ENCODE measurements at regions not wholly inside any gene's neighbourhood (a gene's known extent, or its start where the extent isn't known, plus 50 kb on each side); places are given as distances from the start of the nearest gene placed in this dataset.
A peak's percentile ranks its signal among the peaks of the same experiment; 100 is the strongest.
"Not testable (repeated sequence)": the region's sequence is repeated elsewhere in the genome, so short reads cannot be mapped to it uniquely, and the experiment has no call there.

- no peak for DNase-seq (ENCODE audit: low spot score)
Measured at GRCh38 chr1:233722212-233722979, 108.5 kb downstream of the KCNK1 start.

DNA sequence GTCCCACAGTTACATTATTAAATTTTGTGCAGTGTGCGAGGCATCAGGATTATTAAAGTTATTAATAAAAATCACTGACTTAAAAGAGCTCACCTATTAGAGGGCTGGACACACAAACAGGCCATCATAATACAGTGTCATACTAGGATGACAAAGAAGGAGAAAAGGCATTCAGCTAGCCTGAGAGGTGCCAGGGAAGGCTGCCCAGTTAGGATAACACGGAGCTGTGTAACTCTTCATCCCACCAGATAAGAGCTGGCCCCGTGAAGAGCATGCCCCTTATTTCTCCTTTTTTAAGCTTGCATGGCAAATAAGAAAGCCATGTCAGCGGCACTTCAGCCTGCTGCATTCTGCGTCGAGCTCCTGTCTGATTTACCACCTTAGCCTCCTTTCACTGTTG, 109.5 kb downstream of the KCNK1 start:
- no peak for DNase-seq (ENCODE audit: low spot score)

- DNase-seq (ENCODE audit: low spot score): not testable (repeated sequence)
Measured at GRCh38 chr1:233724131-233724631, 110.3 kb downstream of the KCNK1 start.

- no peak for DNase-seq (ENCODE audit: low spot score)
Measured at GRCh38 chr1:233725423-233725822, 111.5 kb downstream of the KCNK1 start.

DNA sequence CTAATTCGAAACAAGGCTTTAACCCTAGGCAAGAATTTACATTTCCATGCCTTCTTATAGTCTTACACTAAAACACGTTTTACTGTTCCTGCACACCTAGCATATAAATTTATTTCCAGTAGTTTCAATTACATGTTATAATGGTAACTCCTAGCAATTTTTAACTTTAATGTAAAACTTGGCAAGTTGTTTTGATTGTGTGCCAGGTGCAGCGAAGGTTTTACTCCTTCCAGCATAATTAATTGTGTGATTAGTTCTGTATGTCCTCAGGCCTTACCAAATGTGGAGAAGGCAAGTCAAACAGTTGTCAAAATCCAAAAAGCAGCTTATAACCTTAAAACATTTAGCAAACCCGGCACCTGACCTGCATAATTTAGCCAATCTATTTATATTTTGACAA, 114.8 kb downstream of the KCNK1 start:
- no peak for DNase-seq (ENCODE audit: low spot score)

DNA sequence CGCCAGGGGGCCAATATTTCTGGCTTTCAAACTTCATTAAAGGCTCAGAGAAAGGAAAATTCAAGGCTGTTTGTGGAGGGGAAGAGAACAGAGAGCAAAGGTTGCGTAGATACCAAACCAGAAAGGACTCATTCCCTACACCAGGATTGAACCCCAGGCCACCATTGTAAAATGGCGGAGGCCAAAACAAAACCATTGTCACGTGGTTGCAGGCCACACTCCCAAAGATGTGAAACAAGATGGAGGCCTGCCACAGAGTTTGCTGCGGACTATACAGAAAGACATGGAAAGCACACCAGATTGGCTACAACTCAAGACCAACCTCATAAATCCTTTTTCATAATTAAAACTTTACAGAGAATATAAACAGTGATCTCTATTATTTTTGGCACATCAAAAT, 116.5 kb downstream of the KCNK1 start:
- DNase-seq (ENCODE audit: low spot score): no peak

DNA sequence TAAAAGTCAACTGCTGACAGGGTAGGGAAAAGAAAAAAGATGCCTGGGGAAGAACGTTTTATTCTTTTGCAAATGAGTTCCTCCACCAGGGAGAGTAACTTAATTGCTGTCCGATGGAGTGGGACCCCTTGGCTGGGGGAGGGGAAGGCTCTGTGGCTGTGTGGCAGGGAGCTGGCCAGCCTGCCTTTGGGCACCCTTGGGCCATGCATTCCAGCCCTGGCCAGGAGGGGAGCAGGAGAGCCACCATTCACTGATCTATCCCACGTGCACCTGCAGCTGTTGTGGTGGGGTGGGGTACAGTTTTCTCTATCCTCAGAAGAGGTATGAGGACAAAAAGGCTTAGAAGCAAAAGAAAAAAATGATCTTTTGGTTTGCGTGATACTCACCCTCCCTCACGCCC, 116.9 kb downstream of the KCNK1 start:
- no peak for DNase-seq (ENCODE audit: low spot score)

- no peak for DNase-seq (ENCODE audit: low spot score)
Measured at GRCh38 chr1:233732206-233732605, 118.3 kb downstream of the KCNK1 start.

DNA sequence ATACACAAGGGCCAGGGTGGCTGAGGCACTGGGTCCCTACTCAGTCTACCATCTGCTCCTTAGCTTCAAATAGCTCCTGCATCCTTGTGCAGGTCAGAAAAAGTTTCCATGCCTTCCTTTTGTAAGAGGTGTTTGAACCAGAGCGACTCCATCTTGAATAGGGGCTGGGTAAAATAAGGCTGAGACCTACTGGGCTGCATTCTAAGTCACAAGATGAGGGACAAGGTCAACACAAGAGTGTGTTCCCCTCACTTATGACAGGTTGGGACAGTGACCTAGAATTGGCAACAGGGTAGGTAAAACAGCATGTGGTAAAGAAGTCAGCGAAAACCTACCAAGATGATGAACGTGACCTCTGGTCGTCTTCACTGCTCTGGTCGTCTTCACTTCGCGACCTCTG, 120.5 kb downstream of the KCNK1 start:
- DNase-seq (ENCODE audit: low spot score): no peak

- DNase-seq (ENCODE audit: low spot score): no peak
Measured at GRCh38 chr1:233735331-233735730, 121.4 kb downstream of the KCNK1 start.

DNA sequence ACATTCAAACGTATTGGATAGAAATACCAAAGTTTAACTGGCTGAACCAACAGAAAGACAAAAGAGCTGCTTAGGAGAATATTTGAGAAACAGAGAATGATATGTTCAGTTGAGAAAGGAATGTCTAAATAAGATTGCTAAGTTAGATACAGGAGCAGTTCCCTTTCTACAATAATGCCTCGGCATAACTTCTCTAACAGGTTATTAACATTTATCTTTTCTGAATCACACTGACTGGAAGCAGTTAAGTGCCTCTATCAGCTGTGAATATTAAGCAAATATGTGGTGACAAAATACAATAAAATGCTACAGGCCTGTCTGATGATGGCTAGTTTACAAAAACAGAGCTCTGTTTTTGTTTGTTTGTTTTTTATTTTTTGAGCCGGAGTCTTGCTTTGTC, 121.9 kb downstream of the KCNK1 start:
- no peak for DNase-seq (ENCODE audit: low spot score)

DNA sequence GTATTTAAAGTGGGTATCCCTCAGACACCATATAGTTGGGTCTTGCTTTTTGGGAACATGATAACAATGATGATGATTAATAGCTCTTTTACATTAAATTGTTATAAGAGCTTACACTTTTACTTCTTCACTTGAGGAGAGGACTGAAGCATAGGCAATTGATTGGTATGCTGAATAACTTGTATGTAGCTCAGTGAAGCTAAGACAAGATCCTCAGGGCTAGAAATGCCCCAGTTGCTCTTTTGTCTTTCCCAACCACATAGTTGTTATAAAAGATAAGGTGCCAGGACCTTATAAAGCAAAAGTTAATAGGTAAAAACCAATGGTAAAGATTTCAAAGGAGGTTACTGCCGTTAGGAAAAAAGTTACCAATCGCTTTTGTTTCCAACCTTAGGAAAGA, 123.4 kb downstream of the KCNK1 start:
- DNase-seq (ENCODE audit: low spot score): no peak

GRCh38 chr1:233738396-233738795, 124.5 kb downstream of the KCNK1 start:
- DNase-seq (ENCODE audit: low spot score): no peak

DNA sequence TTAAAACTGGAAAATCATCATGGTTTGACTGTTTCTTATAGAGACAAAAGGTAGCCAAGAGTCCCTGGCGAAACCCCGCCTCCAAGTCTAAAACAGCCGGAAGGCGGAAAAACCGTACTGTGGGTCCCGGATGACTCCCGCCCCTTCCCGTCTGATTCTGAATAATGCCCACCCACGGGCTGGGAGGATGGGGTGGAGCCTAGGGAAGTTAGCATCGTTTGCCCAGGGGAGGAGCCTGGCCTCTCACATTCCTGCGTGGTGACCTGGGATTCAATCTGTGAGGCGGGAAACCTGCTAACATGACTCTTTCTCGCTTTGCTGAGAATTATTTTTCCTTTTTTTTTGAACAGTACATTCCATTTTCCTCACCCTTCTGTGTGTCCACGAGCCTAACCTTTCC, 124.9 kb downstream of the KCNK1 start:
- no peak for DNase-seq (ENCODE audit: low spot score)

DNA sequence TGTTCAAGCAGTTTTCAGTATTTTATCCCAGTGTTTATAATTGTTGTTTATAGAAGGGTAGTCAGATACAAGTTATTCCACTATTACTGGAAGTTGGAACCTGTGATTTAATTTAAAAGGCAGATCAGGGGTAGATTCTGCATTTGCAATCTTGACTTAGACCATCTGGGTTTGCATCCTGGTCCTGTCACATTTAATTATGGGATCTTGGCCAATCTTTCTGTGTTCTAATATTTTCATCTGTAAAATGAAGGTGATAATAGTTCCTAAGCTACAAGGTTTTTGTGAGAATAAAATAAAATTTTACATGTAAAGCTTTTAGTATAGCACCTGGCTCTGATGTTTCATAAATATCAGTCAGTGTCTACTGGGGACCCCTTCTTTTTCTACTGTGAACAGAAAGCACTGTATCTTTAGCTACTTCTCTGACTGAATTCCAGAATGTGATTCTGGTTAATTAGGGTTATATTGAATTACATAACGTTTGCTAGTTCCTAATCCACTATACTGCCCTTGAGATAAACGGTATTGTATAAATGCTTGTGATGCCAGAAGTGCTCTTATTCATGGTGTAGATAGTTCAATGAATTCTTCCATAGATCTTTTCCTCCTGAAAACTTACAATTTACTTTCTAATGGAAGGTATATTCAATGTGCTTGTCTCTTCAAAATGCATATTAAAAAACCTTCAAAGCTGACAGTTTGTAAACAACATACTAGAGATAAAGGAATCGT, 131.0 kb downstream of the KCNK1 start:
- DNase-seq (ENCODE audit: low spot score): no peak

DNA sequence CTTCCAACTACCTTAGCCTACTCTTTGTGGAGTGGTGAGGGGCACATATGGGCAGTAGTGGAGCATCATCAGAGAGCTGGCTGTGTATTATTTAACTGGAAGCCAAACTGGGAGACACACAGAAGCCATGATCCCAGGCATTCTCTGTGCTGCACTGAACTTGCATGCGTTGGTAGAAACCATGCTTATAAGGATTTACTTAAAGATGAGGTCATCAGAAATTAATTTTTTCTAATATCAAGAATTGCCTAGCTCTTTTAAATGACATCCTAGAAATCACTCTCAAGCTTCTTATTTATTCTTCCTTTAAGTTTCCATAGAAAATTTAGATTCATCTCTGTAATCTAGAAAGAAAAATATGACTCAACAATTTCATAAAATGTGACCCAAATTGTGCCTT, 136.2 kb downstream of the KCNK1 start:
- no peak for DNase-seq (ENCODE audit: low spot score)

DNA sequence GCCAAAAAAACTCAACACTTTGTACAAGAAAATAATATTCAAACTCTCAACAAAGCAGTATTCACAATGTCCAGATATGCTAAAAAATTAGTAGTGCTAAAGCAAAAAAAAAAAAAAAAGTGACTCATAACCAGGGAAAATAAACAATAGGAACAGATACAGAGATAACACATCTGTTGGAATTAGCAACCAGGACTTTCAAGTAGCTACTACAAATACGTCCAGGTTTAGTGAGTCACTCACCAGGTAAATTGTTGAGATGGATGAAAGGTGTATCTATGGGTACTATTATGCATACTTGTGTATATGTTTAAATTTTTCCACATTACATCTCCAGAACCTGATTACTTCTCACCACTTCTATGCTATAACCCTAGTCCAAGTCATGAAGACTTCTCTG, 144.8 kb upstream of the SLC35F3 start:
- DNase-seq (ENCODE audit: low spot score): no peak

- DNase-seq (ENCODE audit: low spot score): not testable (repeated sequence)
Measured at GRCh38 chr1:233764304-233764703, 140.2 kb upstream of the SLC35F3 start.

GRCh38 chr1:233777566-233777965, 126.9 kb upstream of the SLC35F3 start:
- DNase-seq (ENCODE audit: low spot score): peak; percentile 98

GRCh38 chr1:233780049-233780448, 124.4 kb upstream of the SLC35F3 start:
- DNase-seq (ENCODE audit: low spot score): no peak

- no peak for DNase-seq (ENCODE audit: low spot score)
Measured at GRCh38 chr1:233782937-233783586, 121.4 kb upstream of the SLC35F3 start.

DNA sequence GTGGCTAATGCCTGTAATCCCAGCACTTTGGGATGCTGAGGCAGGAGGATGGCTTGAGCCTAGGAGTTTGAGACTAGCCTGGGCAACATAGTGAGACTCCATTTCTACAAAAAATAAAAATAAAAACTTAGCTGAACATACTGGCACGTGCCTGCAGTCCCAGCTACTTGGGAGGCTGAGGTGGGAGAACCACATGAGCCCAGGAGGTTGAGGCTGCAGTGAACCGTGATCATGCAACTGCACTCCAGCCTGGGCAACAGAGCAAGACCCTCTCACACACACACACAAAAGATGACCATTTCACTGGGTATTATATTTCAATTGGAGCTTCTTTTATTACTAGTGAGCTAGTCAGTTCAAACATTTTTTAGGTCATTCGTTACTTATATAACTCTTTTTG, 116.9 kb upstream of the SLC35F3 start:
- no peak for DNase-seq (ENCODE audit: low spot score)

DNA sequence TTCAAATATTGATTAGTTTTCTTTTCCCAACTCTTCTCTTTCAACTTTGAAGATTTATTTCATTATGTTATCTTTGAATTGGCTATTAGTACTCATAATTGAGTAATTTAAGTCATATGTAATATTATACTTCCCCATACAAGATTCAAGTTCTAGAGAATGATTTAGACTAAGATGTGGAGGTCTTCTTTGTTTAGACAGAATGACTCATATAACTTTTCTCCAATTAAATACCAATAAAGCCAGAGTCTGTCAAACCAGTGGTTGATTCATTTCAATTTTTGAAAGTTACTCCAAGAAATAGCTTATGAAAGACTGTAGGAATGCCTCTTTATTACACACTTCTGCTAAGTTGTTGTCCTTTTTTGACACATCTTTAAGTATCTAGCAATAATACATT, 115.8 kb upstream of the SLC35F3 start:
- DNase-seq (ENCODE audit: low spot score): no peak
